K562 (cell line): ENCODE measurements at regions not wholly inside any gene's neighbourhood (a gene's known extent, or its start where the extent isn't known, plus 50 kb on each side); places are given as distances from the start of the nearest gene placed in this dataset.

Experiments
- ATAC-seq: fragments of 200-7000 bp; cut with Tn5 transposase; 3 replicates; pipeline ENCODE4 v1.9.1; 2020; ENCODE audit warnings: moderate library complexity
- BruUV-seq: library from RNA; stranded (reverse); fragments of 400-500 nt; replicated peaks from 2 replicates; lab custom pipeline; 2021; lab: Mats Ljungman, UMichigan
- CTCF ChIA-PET: fragments of 300-600 bp; formaldehyde crosslinking; extraction: SDS; loops from one replicate; lab custom pipeline; 2021; ENCODE audit warnings: low intra/inter-chr PET ratio; lab: Yijun Ruan, JAX
- POLR2A ChIA-PET: fragments of 300-600, 350-650 bp; sonication (Branson Sonifier 250); formaldehyde crosslinking; extraction: SDS; loops from one replicate; lab custom pipeline; 2021; ENCODE audit warnings: antibody characterized with exemption, inconsistent platforms; lab: Yijun Ruan, JAX
- DNase-seq, 4 experiments: peaks; one replicate each; pipeline versions ENCODE4 v3.0.0 to v3.0.0-alpha.2; 2011 to 2018; ENCODE audit warnings: low spot score in 3 of 4, mixed read lengths in 3 of 4; ENCODE audit errors: extremely low read depth in 1 of 4
- FAIRE-seq: peaks from 2 replicates; lab custom pipeline; 2011; peaks lifted over from hg19 to GRCh38; lab: Jason Lieb, UNC
- H2AFZ ChIP-seq: 2 replicates; pipeline ENCODE4 v1.6.0; 2011; ENCODE audit warnings: low read depth, low read length, control low read depth, inconsistent platforms
- H3K27ac ChIP-seq: fragments of 200-600 bp; 3 replicates; pipeline ENCODE4 v1.8.0; 2011; ENCODE audit warnings: low read depth, mild to moderate bottlenecking, control low read depth, inconsistent platforms, low read length, moderate library complexity, mixed read lengths; ENCODE audit errors: extremely low read depth
- H3K27me3 ChIP-seq, 2 experiments: fragments of 300-600 bp in 1 of 2; 2 replicates in 1 of 2; 3 replicates in 1 of 2; pipeline versions ENCODE4 v1.6.0 to v1.8.0; 2011; ENCODE audit warnings: inconsistent platforms in 2 of 2, low read length in 2 of 2, mild to moderate bottlenecking in 1 of 2, mixed read lengths in 1 of 2, moderate library complexity in 1 of 2; ENCODE audit not compliant: control insufficient read depth in 2 of 2, insufficient read depth in 2 of 2
- H3K36me3 ChIP-seq: fragments of 300-600 bp; 3 replicates; pipeline ENCODE4 v1.8.0; 2011; ENCODE audit warnings: mild to moderate bottlenecking, low read length, inconsistent platforms; ENCODE audit not compliant: control insufficient read depth, insufficient read depth
- H3K4me1 ChIP-seq, 2 experiments: fragments of 200-600 bp in 1 of 2; replicated peaks in 1 of 2; 2 replicates in 1 of 2; 3 replicates in 1 of 2; pipeline versions ENCODE4 v1.5.1 to v1.8.0; 2011; ENCODE audit warnings: inconsistent platforms in 2 of 2, low read length in 2 of 2, mild to moderate bottlenecking in 1 of 2, mixed read lengths in 1 of 2, moderate library complexity in 1 of 2; ENCODE audit not compliant: control insufficient read depth in 2 of 2, insufficient read depth in 2 of 2
- H3K4me2 ChIP-seq: 2 replicates; pipeline ENCODE4 v1.6.1; 2011; ENCODE audit warnings: low read length, control low read depth, inconsistent platforms, mixed read lengths; ENCODE audit not compliant: insufficient read depth
- H3K4me3 ChIP-seq: fragments of 200-600 bp; sonication (generic), shearing (Covaris generic); 2 replicates; pipeline ENCODE4 v1.5.1; 2016; ENCODE audit warnings: control low read depth, inconsistent platforms
- H3K79me2 ChIP-seq: fragments of 200-600 bp; 3 replicates; pipeline ENCODE4 v1.8.0; 2011; ENCODE audit warnings: low read length, inconsistent platforms; ENCODE audit not compliant: control insufficient read depth, insufficient read depth
- H3K9ac ChIP-seq, 2 experiments: 2 replicates each; pipeline versions ENCODE4 v1.6.0 to v1.6.1; 2011; ENCODE audit warnings: low read depth in 2 of 2, low read length in 2 of 2, control low read depth in 1 of 2, inconsistent platforms in 1 of 2, mild to moderate bottlenecking in 1 of 2, mixed read lengths in 1 of 2; ENCODE audit not compliant: insufficient read depth in 1 of 2
- H3K9me1 ChIP-seq: one replicate; pipeline ENCODE4 v1.6.0; 2011; ENCODE audit warnings: inconsistent platforms, mild to moderate bottlenecking, low read length, moderate library complexity; ENCODE audit not compliant: control insufficient read depth, insufficient read depth
- H3K9me3 ChIP-seq: replicated peaks from 2 replicates; pipeline ENCODE4 v1.5.1; 2011; ENCODE audit warnings: low read depth, low read length, inconsistent platforms; ENCODE audit not compliant: control insufficient read depth, insufficient read depth
- H4K20me1 ChIP-seq: replicated peaks from 2 replicates; pipeline ENCODE4 v1.6.1; 2011; ENCODE audit warnings: low read length, inconsistent platforms, mixed read lengths; ENCODE audit not compliant: control insufficient read depth, insufficient read depth
- E2F3 ChIP-seq: fragments of 250-450 bp; sonication (Bioruptor Pico); IDR thresholded peaks from 2 replicates; pipeline ENCODE4 v1.4.0; 2020; ENCODE audit warnings: mild to moderate bottlenecking
- HNRNPH1 ChIP-seq: fragments of 200-400 bp; formaldehyde crosslinking; optimal IDR thresholded peaks from 2 replicates; pipeline ENCODE3; 2017; ENCODE audit warnings: low read depth, mild to moderate bottlenecking, low read length, moderate library complexity
- MAFG ChIP-seq: fragments of 450-650 bp; conservative IDR thresholded peaks from 2 replicates; pipeline ENCODE4 v1.6.1; 2016; ENCODE audit warnings: missing genetic modification characterization, missing compliant biosample characterization
- NCOA1 ChIP-seq: fragments of 450-650 bp; IDR thresholded peaks from 2 replicates; pipeline ENCODE4 v1.6.1; 2016; ENCODE audit warnings: low read depth
- PHF20 ChIP-seq: fragments of 450-650 bp; IDR thresholded peaks from 2 replicates; pipeline ENCODE4 v1.6.1; 2018; ENCODE audit not compliant: partially characterized antibody
- TCF7L2 ChIP-seq: fragments of 150-350 bp; IDR thresholded peaks from 2 replicates; pipeline ENCODE4 v1.6.1; 2016; ENCODE audit warnings: low read depth, mild to moderate bottlenecking, low read length, moderate library complexity
- TEAD4 ChIP-seq, 2 experiments: sonication (generic) in 1 of 2; formaldehyde crosslinking in 1 of 2; IDR thresholded peaks; 2 replicates each; pipeline versions ENCODE4 v1.6.1 to v1.8.0; 2012 to 2022; ENCODE audit warnings: borderline replicate concordance in 1 of 2, inconsistent platforms in 1 of 2, low read length in 1 of 2, mild to moderate bottlenecking in 1 of 2, missing genetic modification reagents in 1 of 2
- TRIM24 ChIP-seq, 2 experiments: fragments of 450-650 bp; IDR thresholded peaks; 2 replicates each; pipeline ENCODE4 v1.6.1; 2016
- ZSCAN32 ChIP-seq: fragments of 450-650 bp; formaldehyde crosslinking; IDR thresholded peaks from 2 replicates; pipeline ENCODE4 v1.4.0; 2020; ENCODE audit warnings: mild to moderate bottlenecking, moderate library complexity
- WGBS: fragments of 100-300 bp; shearing (Covaris generic); methylation state at CpG from one replicate; pipeline ENCODE4 v1.1.6; 2016; ENCODE audit warnings: low coverage, mixed read lengths; ENCODE audit not compliant: insufficient coverage; ENCODE audit errors: missing lambda C conversion rate; 5-methylcytosine and 5-hydroxymethylcytosine counted together
- in situ Hi-C: fragments of 300-500 bp; cut with MboI; formaldehyde crosslinking; loops from 4 replicates; pipeline ENCODE4 v1.15.0; 2018; ENCODE audit warnings: inconsistent platforms, mixed read lengths
- intact Hi-C: fragments of 100-400 bp; cut with micrococcal nuclease; formaldehyde crosslinking; loops from 2 replicates; pipeline ENCODE4 v1.14.2; 2022
- TF ChIP-seq, protein P1 (sequence below): fragments of 150-350 bp; IDR thresholded peaks from 2 replicates; pipeline ENCODE4 v1.6.1; 2014; ENCODE audit warnings: low read depth, mild to moderate bottlenecking, low read length, borderline replicate concordance

DNA sequence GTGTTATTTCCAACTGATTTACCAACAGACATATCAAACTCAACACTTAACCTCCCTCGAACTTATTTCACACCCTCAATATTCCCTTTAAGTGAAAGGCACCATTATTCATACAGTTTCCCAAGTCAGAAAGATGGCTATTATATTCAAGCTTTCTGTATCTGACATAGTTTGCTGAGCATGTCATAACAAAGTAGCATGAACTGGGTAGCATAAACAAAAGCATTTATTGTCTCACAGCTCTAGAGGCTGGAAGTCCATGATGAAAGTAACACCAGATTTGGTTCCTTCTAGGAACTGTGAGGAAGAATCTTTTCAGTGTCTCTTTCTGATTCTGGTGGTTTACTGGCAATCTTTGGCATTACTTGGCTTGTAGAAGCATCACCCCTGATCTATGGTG, 1388.6 kb downstream of the TECRL start:
- in situ Hi-C loops, result no loop called here
- Histone ChIP-seq H3K4me3 (no peak overlapping the region), H3K36me3 (no peaks in the 10 kb centered on the region), H3K79me2 (no peaks in the 10 kb centered on the region), H3K9ac (no peak overlapping the region), H3K4me2 (no peak overlapping the region), H2AFZ (no peak overlapping the region), H4K20me1 (no peaks in the 10 kb centered on the region), H3K4me1 (no peaks in the 10 kb centered on the region), H3K9me1 (no peaks in the 10 kb centered on the region), H3K27me3 (no peaks in the 10 kb centered on the region), H3K9me3 (no peaks in the 10 kb centered on the region), H3K27ac (no peak overlapping the region)
- 0% methylated on average over 1 of the region's 1 CpG for WGBS
- intact Hi-C loops, result no loop called here
- ATAC-seq (no peak), DNase-seq (no peak), FAIRE-seq (no peak)
- BruUV-seq, result no TSS peak
- POLR2A ChIA-PET, result no interaction called here
- CTCF ChIA-PET, result no interaction called here
- TF ChIP-seq TRIM24 (IDR thresholded peaks at IDR 0.05) (no peak), ZSCAN32 (CRISPR knock-in tag) (no peak), TEAD4 (IDR thresholded peaks at IDR 0.05; ENCODE audit: low read length) (no peak), TEAD4 (CRISPR knock-in tag; IDR thresholded peaks at IDR 0.05; ENCODE audit: borderline replicate concordance) (no peak), NCOA1 (no peak), MAFG (tag) (no peak), HNRNPH1 (no peak), E2F3 (CRISPR knock-in tag) (no peak), TCF7L2 (no peak), PHF20 (no peak)
- TF ChIP-seq, protein P1, sequence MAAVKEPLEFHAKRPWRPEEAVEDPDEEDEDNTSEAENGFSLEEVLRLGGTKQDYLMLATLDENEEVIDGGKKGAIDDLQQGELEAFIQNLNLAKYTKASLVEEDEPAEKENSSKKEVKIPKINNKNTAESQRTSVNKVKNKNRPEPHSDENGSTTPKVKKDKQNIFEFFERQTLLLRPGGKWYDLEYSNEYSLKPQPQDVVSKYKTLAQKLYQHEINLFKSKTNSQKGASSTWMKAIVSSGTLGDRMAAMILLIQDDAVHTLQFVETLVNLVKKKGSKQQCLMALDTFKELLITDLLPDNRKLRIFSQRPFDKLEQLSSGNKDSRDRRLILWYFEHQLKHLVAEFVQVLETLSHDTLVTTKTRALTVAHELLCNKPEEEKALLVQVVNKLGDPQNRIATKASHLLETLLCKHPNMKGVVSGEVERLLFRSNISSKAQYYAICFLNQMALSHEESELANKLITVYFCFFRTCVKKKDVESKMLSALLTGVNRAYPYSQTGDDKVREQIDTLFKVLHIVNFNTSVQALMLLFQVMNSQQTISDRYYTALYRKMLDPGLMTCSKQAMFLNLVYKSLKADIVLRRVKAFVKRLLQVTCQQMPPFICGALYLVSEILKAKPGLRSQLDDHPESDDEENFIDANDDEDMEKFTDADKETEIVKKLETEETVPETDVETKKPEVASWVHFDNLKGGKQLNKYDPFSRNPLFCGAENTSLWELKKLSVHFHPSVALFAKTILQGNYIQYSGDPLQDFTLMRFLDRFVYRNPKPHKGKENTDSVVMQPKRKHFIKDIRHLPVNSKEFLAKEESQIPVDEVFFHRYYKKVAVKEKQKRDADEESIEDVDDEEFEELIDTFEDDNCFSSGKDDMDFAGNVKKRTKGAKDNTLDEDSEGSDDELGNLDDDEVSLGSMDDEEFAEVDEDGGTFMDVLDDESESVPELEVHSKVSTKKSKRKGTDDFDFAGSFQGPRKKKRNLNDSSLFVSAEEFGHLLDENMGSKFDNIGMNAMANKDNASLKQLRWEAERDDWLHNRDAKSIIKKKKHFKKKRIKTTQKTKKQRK, result no peak
